ENCODE measurements at regions not wholly inside any gene's neighbourhood (a gene's known extent, or its start where the extent isn't known, plus 50 kb on each side); places are given as distances from the start of the nearest gene placed in this dataset.
"Not testable (repeated sequence)": the region's sequence is repeated elsewhere in the genome, so short reads cannot be mapped to it uniquely, and the experiment has no call there.

GRCh38 chr2:126952216-126952615 is 53.5 kb downstream of the TEX51 start:
- DNase-seq (ENCODE audit: low read depth): no peak

- no peak for DNase-seq (ENCODE audit: low read depth)
These were observed 54.8 kb downstream of the TEX51 start for GRCh38 chr2:126953483-126953882.

DNA sequence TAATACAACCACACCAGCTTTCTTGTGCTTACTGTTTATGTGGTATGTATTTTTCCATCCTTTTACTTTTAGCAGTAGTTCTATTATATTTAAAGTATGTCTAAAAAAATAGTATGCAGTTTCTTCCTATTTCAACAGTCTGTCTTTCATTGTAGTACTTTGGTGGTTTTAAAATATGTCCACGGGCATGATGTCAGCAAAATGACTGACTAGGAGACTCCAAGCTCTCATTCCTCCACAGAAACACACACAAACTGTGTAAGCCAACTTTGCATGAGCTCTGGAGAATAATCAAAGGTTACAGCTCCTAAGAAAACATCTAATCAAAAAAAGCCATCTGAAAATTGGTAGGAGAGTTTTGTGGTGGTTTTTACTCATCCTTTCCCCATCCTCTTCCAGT is 56.1 kb downstream of the TEX51 start:
- DNase-seq (ENCODE audit: low read depth): no peak

GRCh38 chr2:126956773-126957172 is 58.1 kb downstream of the TEX51 start:
- not testable (repeated sequence) for DNase-seq (ENCODE audit: low read depth)

DNA sequence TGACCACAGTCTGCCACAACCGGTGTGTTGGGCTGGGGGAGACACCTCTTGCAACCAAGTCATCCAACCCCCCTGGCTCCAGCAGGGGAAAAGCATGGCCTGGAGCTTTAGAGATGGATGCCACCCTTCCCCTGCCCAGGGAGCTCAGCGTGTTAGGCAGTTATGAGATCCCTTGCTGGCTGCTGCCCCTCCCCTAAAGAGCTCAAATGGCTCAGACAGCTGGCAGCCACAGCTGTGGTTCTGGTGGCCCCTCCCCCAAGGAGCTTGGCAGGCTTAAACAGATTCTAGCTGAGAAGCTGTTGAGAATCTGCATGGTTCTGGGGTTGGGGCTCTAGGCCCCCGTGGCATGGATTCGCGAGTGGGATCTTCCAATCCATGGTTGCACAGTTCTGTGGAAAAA is 64.7 kb downstream of the TEX51 start:
- no peak for DNase-seq (ENCODE audit: low read depth)

- no peak for DNase-seq (ENCODE audit: low read depth)
These were observed 67.9 kb downstream of the TEX51 start for GRCh38 chr2:126966601-126967000.

GRCh38 chr2:126970583-126970982 is 71.9 kb downstream of the TEX51 start:
- DNase-seq (ENCODE audit: low read depth): no peak

DNA sequence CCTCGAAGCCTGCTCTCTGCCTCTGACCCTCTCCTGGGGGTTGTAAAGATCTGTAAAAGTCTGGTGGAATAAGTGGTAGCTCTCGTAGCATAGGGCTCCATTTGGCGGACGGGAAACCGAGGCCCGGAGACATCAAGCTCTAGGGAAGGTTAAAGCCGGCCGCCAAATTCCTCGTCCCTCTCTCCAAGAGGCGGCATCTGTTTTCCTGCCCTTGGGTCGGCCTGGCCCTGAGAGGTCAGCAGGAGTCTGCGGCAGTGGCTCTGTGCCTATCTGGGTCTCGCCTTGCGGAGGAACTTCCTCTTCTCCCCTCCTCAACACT is 72.4 kb downstream of the TEX51 start:
- DNase-seq (ENCODE audit: low read depth): no peak

DNA sequence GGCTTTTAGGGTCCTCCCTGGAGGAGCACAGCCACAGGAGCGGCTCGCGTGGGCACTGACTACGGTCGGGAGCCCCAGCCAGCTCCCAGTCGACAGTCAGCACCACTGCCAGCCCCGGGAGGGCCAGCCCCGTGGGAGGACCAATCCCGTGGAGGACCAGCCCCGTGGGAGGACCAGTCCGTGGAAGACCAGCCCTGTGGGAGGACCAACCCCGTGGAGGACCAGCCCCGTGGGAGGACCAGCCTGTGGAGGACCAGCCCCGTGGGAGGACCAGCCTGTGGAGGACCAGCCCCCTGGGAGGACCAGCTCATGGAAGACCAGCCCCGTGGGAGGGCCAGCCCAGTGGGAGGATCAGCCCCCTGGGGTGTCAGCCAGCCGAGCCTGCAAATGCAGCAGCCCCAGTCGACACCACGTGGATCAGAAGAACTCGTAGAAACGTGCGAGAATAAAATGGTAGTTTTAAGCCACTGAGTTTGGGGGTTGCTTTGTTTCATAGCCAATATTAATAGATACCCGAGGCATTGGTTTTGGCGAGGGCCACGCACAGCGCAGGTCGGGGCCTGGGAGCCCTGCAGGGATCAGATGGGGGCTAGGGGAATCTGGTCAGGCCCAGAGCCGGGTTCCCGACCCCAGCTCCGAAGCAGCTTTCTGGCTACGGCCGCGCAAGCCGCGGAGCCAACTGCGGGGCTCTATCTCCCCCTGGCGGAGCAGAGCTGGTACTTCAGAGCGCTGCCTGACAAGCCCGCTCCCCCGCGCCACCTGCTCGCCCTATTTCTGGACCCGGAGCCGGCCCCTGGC is 73.0 kb downstream of the TEX51 start:
- peak; percentile 87 for DNase-seq (ENCODE audit: low read depth)

DNA sequence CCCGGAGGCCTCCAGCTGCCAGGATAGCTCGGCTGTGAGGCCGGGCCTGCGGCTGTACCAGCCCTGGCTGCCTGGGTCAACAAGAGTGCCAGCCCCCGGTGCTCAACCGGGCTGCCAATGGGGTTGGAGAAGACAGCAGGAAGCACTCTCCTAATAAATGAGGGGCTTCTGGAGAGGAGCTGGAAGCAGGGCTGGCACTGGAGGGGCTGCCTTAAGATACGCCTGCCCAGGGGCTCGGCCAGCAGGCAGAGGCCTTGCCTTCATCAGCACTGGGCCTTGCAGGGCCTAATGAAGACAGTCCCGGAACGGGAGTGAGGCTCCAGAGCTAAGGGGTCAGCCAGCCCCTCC is 73.6 kb downstream of the TEX51 start:
- DNase-seq (ENCODE audit: low read depth): no peak

DNA sequence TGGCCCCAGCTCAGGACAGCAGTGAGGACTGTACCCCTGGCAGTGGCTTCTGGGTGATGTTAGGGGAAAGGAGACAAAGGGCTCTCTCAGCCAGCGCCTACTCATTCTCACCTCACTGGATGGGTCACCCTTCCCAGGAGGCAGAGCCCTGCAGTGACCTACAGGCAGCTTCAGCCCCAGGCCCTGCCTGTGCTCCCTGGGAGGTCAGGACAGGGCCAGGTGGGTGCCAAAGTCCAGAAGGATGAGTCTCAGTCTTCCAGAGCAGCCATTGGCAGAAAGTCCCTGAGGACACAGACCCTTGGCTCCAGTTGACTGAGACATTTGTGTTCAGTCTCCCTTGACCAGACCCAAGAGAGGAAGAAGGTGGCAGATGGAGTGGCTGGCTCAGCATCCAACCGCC is 75.1 kb downstream of the TEX51 start:
- DNase-seq (ENCODE audit: low read depth): no peak

GRCh38 chr2:126975671-126976655 is 77.3 kb downstream of the TEX51 start:
- DNase-seq (ENCODE audit: low read depth): no peak

DNA sequence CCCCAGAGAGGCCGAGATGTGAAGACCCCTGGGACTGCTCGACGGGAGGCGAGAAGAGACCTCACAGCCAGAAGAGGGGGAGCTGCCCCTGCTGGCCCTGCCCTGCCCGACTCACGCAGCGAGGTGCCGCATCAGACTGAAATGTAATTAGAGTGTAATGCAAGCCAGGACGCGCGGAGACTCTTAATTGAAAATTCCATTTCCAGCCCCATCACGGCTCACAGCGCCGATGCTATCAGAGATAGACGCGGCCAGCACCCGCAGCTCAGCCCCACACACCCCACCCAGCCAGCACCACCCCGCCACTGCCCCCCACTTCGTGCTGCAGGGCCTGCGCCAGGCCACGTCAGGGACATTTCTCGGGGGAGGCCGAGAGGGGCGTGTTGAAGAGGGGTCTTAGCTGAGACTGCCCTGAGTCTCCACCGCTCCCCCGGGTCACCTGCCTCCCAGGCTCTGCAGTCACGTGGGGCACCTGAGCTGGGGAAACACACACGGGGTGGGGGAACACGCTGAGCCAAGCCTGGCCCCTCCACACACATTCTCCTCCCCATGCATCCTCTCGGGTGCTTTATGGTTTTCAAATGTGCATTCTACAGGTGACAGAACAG is 78.1 kb downstream of the TEX51 start:
- no peak for DNase-seq (ENCODE audit: low read depth)

DNA sequence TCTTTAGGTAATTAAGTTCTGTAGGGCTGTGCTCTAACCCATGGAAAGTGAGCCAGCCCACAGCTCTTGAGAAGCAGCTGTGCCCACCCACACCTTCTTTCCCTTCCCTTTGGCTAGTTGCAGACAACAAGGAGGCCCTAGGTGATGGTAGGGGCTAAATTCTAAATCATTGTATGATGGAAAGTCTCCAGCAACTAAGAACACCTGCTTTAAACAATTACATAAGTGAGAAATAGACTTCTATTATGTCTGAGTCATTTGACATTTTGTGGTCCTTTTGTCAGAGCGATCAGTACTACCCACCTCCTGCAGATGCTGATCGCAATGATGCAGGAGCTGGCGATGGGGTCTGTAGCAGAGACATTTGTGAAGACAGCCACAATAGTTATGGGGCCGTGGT is 79.6 kb downstream of the TEX51 start:
- DNase-seq (ENCODE audit: low read depth): no peak

GRCh38 chr2:126979039-126980003 is 80.6 kb downstream of the TEX51 start:
- DNase-seq (ENCODE audit: low read depth): no peak

GRCh38 chr2:126981476-126981875 is 82.8 kb downstream of the TEX51 start:
- DNase-seq (ENCODE audit: low read depth): no peak

DNA sequence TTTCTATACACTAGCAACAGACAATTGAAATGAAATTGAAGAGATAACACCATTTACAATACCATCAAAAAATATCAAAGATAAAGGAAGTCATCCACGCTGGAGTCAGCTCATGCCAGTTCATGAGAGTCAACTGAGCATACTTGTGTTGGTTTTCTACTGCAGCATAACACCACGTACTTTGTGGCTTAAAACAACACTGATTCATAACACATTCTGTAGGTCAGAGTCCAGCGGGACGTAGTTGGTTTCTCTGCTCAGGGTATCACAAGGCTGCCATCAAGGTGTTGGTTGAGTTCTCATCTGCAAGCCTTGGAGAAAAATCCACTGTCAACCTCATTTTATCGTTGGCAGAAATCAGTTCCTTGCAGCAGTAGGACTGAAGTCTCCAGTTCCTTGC is 84.2 kb downstream of the TEX51 start:
- no peak for DNase-seq (ENCODE audit: low read depth)

DNA sequence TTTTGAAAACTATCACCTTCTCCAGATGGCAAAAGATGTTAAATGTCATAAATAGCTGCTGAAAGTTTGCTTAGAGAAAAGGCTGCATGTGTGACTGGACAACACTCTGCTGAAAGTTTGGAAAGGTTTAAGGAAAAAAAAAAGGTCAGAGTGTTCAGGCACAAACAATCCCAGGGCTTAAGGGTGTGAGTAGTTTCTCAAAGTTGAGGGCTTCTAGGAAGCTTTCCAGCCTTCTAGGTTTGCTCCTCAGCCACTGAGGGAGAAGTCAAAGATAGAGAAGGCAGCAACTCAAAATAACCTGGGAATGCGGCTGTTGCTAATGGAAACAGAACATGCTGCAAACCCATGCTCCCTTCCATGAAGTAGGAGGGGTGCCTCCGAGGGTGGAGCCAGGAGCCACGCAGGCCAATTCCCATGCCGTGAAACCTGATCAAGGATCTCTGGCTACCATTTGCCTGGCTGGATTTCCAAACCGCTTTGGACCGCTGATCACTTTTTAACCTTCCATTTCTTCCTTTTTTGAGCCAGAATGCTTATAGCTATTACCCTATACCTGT is 88.0 kb downstream of the TEX51 start:
- DNase-seq (ENCODE audit: low read depth): no peak

GRCh38 chr2:126988482-126988881 is 89.8 kb downstream of the TEX51 start:
- no peak for DNase-seq (ENCODE audit: low read depth)

GRCh38 chr2:126989064-126989463 is 90.4 kb downstream of the TEX51 start:
- not testable (repeated sequence) for DNase-seq (ENCODE audit: low read depth)

GRCh38 chr2:126990200-126990599 is 91.5 kb downstream of the TEX51 start:
- no peak for DNase-seq (ENCODE audit: low read depth)

Measured in Daoy (cell line).